Hematopoietic multipotent progenitor cell treated with erythropoietin and hydrocortisone succinate and interleukin-3 and kit ligand, for 17 days (in vitro differentiated cells): ENCODE measurements at regions not wholly inside any gene's neighbourhood (a gene's known extent, or its start where the extent isn't known, plus 50 kb on each side); places are given as distances from the start of the nearest gene placed in this dataset.

Source experiments
- DNase-seq: peaks from one replicate; pipeline ENCODE4 v3.0.0-alpha.2; 2015; ENCODE audit warnings: low spot score

DNA sequence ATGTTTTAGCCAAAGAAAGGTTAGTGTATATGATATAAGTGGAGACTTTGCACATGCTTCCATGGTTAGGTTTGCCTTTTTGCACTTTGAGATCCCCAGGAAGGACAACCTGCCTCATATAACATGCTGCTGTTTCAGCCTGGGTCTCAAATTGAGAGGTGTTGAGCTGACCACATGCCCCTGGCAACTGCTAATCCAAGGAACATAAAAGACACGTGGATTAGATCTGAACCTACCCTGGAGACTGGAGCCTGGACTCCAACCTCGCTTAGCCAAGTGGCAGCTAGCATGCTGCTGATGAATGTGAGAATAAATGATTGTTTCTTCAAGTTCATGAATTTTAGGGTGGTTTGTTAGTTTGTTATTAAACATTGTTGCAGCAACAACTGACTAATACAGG lies 301.8 kb upstream of the TBC1D5 start:
- no peak for DNase-seq

- no peak for DNase-seq
Observed at GRCh38 chr3:18036450-18036815, 294.0 kb upstream of the TBC1D5 start.

DNA sequence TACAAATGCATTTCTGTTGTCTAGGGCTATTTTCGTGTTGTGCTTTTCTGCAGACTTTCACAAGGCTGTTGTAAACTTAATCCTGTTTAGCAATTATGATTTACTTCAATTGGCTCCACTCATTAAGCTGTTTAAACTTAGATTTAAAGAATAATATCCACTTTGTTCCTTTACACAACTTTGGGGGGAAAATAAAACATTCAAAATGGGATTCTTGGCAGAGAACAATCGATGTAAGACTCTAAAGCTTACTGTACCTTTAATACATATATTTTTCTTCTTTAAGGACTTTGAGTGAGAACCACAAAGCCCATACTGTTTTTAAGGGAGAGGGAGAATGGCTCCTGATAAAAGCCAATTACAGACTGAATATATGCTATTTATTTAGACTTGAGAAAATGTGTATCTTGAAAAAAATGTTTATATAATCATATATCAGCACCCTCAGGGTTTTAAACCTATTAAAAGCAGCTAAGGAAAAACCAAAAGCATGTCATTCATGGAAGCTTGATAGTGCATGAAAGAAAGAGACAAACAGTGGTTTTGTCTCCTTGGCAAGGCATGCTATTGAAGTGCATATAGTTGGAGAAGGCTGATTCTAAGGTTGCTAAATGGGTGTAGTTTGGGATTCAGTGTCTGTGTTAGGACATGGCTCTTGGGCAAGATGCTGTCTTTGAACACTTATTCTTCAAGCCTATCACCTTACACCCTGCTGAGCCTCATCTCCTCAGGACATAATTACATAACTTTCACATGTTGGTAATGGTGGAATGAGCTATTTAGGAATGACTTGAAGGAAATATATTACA lies 293.4 kb upstream of the TBC1D5 start:
- DNase-seq, result no peak

DNA sequence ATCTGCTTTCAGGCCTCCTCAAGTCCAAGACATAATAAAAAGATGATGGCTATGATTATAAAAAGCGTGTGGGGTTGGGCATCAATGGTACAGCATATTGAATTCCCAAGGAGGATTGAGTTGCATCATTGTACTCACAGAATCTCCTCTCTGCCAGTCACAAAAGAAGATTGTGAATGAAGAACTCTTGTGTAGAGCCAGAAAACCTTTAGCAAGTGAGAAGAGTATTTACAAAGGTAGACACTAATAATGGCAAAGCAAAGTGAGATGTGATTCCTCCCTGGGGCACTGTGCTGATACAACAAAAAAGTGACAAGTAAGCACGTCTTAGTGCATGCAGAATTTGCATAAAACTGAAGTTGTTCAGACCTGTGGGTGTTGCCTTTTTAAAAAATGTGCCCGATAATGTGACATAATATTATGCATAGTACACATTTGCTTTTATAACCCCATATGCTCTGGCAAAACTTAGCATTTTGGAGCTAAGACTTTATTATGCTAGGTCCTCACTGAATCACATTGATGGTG lies 291.2 kb upstream of the TBC1D5 start:
- no peak for DNase-seq

- no peak for DNase-seq
Observed at GRCh38 chr3:18030371-18030870, 288.0 kb upstream of the TBC1D5 start.

GRCh38 chr3:18027161-18027939 lies 284.9 kb upstream of the TBC1D5 start:
- DNase-seq, result no peak

DNA sequence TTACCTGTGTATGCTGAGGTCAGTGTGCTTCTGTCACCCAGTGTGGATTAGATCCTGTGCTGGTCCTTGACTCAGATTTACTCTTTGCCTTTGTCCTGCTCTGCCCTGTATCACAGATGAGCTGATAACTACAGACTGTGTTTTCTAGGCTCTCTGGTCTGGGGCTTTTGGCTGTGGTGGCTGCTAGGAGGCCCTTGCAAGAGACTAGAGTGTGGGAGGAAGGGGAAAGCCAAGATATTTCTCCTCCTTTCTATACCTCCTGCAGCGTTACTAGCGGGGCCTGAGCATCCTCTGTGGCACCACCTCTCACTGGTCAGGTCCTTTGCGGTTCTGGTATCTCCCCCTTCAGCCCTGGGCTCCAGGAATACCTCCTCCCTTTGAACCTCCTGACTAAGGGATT lies 282.3 kb upstream of the TBC1D5 start:
- no peak for DNase-seq

DNA sequence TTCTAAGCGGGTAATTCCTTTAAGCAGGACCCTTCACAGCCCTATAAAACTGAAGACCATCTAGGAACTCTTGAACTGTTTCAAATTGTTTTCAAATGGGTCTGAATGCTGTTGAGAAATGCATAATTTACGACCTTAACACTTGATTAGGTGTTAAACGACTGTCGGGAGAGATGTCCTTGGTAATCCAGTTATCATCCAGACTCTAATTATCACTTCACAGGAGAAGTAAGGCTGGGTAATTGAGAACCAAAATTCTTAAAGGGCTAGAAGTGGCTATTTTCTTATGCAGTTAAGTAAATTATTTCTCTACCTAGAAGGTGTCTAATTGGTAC lies 276.7 kb upstream of the TBC1D5 start:
- no peak for DNase-seq

GRCh38 chr3:18018491-18019160 lies 276.2 kb upstream of the TBC1D5 start:
- no peak for DNase-seq

- DNase-seq, result no peak
Observed at GRCh38 chr3:18016366-18016765, 273.9 kb upstream of the TBC1D5 start.

DNA sequence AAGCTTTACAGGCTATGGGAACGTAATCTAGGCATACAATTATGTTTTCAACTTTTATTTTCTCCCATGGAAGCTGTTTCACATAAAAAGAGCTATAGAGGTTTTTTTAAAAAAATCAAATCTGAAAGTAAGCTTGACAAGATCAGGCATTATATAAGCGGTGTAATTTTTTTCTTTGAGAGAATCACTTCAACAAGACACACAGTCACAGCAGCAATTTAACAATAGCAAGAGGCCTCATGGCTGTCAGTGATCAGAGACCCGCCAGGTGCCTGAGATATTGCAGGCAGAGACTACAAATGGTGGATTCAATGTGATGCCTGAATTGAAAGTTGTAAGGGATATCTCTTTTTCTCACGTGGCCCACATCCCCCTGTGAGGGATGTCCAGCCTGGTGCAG lies 270.5 kb upstream of the TBC1D5 start:
- DNase-seq, result no peak

GRCh38 chr3:18012436-18012835 lies 270.0 kb upstream of the TBC1D5 start:
- no peak for DNase-seq

- no peak for DNase-seq
Observed at GRCh38 chr3:18011387-18011786, 269.0 kb upstream of the TBC1D5 start.

- no peak for DNase-seq
Observed at GRCh38 chr3:18010001-18010400, 267.6 kb upstream of the TBC1D5 start.

GRCh38 chr3:18008706-18009368 lies 266.4 kb upstream of the TBC1D5 start:
- no peak for DNase-seq

DNA sequence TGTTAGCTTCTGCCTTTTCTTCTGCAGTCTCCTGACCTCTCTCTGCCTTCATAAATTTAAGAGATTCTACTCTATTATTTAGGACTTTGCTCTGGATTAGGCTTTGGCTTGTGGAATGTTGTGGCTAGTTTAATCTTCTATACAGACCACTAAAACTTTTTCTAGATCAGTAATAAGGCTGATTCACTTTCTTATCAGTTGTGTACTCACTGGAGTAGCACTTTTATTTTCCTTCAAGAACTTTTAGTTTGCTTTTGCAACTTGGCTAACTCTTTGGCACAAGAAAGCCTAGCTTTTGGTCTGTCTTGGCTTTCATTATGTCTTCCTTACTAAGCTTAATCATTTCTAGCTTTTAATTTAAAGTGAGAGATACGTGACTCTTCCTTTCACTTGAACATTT lies 265.5 kb upstream of the TBC1D5 start:
- no peak for DNase-seq

DNA sequence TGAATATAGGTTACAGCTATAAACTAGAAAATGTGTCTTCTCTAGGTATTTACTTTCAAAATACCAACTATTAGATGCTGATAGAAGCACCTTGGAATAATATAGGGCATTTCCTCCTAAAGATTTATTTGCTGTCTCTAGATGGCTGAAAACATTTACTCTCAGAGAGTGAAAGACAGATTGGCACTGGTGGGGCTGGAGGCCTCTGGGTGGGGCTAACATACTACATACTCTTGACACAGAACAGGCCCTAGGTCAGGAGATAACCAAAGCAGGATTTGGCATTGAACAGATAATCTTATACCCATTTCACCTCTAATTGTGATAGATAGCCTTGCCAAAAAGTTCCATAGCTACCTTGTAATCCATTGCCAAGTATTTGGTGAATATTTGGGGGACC lies 253.3 kb upstream of the TBC1D5 start:
- no peak for DNase-seq

GRCh38 chr3:17994167-17994566 lies 251.7 kb upstream of the TBC1D5 start:
- DNase-seq, result no peak

DNA sequence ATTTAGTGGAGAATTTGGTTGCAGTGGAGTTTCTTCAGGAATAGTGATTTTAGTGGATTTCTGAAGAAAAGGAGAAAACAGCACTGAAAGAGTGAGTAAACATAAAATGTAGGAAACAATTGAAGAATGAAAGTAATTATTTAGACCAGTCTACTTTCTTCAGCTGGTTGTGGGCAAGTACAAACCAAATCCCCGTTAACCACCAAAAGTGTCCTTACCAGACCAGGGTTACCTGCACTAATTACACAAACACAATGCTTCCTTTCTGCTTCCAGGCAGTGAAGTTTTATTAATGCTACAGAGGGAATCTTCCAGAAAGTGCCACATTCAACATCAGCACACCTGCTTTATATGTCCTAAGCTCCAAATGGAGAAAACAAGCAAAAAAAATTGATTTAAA lies 248.0 kb upstream of the TBC1D5 start:
- no peak for DNase-seq

GRCh38 chr3:17986348-17986816 lies 244.0 kb upstream of the TBC1D5 start:
- no peak for DNase-seq

DNA sequence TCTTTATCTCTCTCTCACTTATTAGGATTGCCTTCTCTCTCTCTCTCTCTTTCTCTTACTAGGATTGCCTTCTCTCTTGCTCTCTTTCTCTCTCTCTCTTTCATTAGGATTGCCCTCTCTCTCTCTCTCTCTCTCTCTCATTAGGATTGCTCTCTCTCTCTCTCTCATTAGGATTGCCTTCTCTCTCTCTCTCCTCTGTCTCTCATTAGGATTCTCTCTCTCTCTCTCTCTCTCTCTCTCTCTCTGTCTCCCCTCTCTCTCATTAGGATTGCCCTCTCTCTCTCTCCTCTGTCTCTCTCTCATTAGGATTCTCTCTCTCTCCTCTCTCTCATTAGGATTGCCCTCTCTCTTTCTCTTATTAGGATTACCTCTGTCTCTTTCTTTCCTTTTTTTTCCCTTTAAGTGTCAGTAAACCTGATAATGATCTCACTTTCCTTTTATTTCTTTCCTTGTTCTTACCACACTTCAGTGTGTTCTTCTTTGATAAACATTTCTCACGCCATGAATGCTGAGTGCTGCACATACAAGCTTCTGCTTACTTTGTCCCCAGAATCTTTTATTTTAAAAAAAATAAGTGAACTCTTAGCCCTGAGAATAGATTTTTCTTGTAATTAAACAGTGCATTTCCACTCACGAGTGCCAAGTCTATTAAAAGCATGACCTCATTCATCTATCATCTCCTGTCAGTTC lies 243.4 kb upstream of the TBC1D5 start:
- DNase-seq, result no peak
